Immature natural killer cell (primary cell): ENCODE measurements at regions not wholly inside any gene's neighbourhood (a gene's known extent, or its start where the extent isn't known, plus 50 kb on each side); places are given as distances from the start of the nearest gene placed in this dataset.
"Not testable (repeated sequence)": the region's sequence is repeated elsewhere in the genome, so short reads cannot be mapped to it uniquely, and the experiment has no call there.

ENCODE experiments used
- DNase-seq, 3 donors: peaks; one replicate each; pipeline ENCODE4 v3.0.0; 2022; ENCODE audit warnings: mixed read lengths in 1 of 3
- H3K27ac Mint-ChIP-seq, 6 donors: one replicate each; pipeline ENCODE4 v1.8.0; 2020; ENCODE audit warnings: mixed read lengths in 6 of 6, mild to moderate bottlenecking in 5 of 6, inconsistent platforms in 4 of 6, moderate library complexity in 3 of 6
- H3K27me3 Mint-ChIP-seq, 3 donors: one replicate each; pipeline ENCODE4 v1.8.0; 2020 to 2021; ENCODE audit warnings: low read depth in 3 of 3, mild to moderate bottlenecking in 3 of 3, mixed read lengths in 3 of 3, moderate library complexity in 3 of 3, inconsistent platforms in 1 of 3
- H3K36me3 Mint-ChIP-seq, 3 donors: one replicate each; pipeline ENCODE4 v1.8.0; 2020; ENCODE audit warnings: mixed read lengths in 3 of 3, inconsistent platforms in 2 of 3, mild to moderate bottlenecking in 2 of 3
- H3K4me1 Mint-ChIP-seq, 2 donors: one replicate each; pipeline ENCODE4 v1.8.0; 2020; ENCODE audit warnings: inconsistent platforms in 2 of 2, mild to moderate bottlenecking in 2 of 2, mixed read lengths in 2 of 2, moderate library complexity in 1 of 2
- H3K4me3 Mint-ChIP-seq, 5 donors: one replicate each; pipeline ENCODE4 v1.8.0; 2020; ENCODE audit warnings: mild to moderate bottlenecking in 5 of 5, mixed read lengths in 5 of 5, inconsistent platforms in 3 of 5, moderate library complexity in 3 of 5
- H3K9me3 Mint-ChIP-seq, 6 donors: one replicate each; pipeline ENCODE4 v1.8.0; 2020; ENCODE audit warnings: mild to moderate bottlenecking in 6 of 6, mixed read lengths in 6 of 6, inconsistent platforms in 4 of 6, moderate library complexity in 3 of 6

DNA sequence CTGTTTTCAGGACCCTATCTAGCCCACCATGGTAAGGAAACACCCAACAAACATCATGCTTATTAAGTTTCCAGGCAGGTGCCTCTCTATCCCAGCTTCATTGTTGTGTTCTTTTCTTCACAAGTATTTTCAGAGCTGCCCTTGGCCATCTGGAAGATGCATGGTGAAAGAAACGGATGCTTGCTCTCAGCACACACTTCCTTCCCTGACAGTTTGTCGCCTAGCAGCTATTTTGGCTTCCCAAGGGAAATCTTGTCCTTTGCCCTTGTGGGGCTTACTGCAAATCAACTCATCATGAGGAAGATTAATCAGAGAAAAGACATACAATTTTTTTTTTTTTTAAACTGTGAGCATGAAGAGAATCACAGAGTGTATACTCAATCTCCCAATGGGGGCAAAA, 128.8 kb downstream of the ASMT start:
- Mint-ChIP-seq H3K4me1 (peaks cover 0 to 9% of the 10 kb centered on the region in 2 donors), H3K9me3 (no peaks in the 10 kb centered on the region), H3K4me3 (no peak overlapping the region), H3K36me3 (peaks cover 36 to 67% (median 63%) of the 10 kb centered on the region in 3 donors), H3K27me3 (peaks cover 0 to 5% (median 0%) of the 10 kb centered on the region in 3 donors), H3K27ac (no peak overlapping the region)
- DNase-seq: no peak

DNA sequence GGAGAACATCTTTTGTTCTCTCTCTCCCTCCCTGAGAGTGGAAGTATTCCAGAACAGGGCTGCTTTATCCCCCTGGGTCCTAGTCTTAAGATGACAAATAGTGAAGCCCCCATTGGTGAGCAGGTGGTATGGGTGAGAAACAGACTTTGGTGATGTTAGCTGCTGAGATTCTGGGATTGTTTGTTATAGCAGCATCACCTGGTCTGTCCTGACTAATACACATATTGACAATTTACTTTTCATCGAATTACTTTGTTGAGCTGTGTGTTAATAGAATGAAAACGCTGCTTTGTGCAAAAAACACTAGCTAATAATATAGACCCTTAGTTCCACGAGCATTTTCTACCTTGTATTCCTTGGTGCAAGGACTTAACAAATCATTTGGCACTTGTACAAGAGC, 133.5 kb downstream of the ASMT start:
- peaks cover 0 to 5% (median 0%) of the 10 kb centered on the region in 3 donors for H3K27me3 Mint-ChIP-seq

DNA sequence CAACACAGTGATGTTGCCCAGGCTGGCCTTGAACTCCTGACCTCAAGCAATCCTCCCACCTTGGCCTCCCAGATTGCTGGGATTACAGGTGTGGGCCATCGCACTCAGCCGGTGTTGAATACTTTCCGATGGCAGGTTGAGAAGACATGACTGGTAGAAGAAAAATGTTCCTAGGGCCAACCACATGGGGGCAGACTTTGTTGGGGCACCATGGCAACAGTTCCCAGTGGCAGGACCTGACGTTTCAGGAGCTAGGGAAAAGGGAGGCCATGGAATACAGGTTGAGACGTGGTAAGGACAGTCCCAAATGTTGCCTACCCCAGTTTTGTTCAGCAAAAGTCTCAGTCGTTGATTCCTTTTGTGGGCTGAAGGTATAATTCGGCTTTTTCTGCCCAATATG, 134.6 kb downstream of the ASMT start:
- Mint-ChIP-seq H3K9me3 (no peaks in the 10 kb centered on the region), H3K4me3 (no peak overlapping the region), H3K27me3 (peaks cover 0 to 9% (median 0%) of the 10 kb centered on the region in 3 donors), H3K27ac (no peak overlapping the region), H3K4me1 (peaks cover 3 to 21% of the 10 kb centered on the region in 2 donors), H3K36me3 (peaks cover 17 to 54% (median 49%) of the 10 kb centered on the region in 3 donors)
- no peak for DNase-seq

More for the DNA sequence above, 133.5 kb downstream of the ASMT start:
- DNase-seq: no peak
- Mint-ChIP-seq H3K27ac (no peak overlapping the region), H3K9me3 (no peaks in the 10 kb centered on the region), H3K36me3 (peaks cover 28 to 65% (median 60%) of the 10 kb centered on the region in 3 donors), H3K4me1 (peaks cover 3 to 21% of the 10 kb centered on the region in 2 donors), H3K4me3 (no peak overlapping the region)

DNA sequence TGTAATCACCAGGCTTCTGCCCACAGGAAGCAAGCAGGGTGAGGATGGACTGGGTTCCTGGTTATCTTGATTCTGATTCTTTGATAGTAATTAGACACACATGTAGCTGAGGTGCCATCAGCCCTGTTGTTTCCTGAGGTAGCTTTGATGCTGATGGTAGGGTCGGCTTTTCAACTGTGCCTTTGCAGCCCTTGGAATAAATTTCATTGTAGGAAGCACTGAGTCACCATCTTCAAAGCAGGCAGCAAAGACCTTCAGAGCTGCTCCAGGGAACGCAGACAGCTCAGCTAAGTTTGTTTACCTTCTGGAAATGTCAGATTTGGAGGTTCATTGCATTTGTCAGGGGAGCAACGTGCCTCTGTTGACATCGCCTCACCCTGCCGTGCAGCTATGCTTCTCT, 135.4 kb downstream of the ASMT start:
- Mint-ChIP-seq H3K36me3 (peaks cover 13 to 53% (median 45%) of the 10 kb centered on the region in 3 donors), H3K27ac (peak overlapping the region in 1 of 6 donors; percentile 17), H3K27me3 (peaks cover 0 to 9% (median 0%) of the 10 kb centered on the region in 3 donors), H3K9me3 (peaks cover 0 to 3% (median 0%) of the 10 kb centered on the region in 6 donors), H3K4me1 (peaks cover 3 to 21% of the 10 kb centered on the region in 2 donors), H3K4me3 (no peak overlapping the region)
- no peak for DNase-seq

DNA sequence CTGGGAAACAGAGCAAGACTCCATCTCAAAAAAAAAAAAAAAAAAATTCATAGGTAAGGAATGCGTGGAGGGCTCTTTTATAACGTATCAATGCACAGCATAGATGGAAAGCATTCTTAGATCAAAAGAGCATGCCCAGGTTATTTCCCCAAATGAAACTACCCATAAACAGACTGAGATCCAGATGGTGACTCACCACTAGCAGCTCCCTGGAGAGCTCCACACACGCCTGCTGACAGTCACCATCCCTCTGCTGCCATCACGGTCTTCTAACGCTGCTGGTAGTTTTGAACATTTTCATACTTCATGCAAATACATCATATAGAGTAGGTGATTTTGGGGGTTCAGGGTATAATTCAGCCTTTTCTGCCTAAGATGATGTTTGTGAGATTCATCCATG, 136.9 kb downstream of the ASMT start:
- no peak for DNase-seq
- Mint-ChIP-seq H3K27ac (no peak overlapping the region), H3K36me3 (peaks cover 11 to 47% (median 44%) of the 10 kb centered on the region in 3 donors), H3K27me3 (peaks cover 0 to 4% (median 0%) of the 10 kb centered on the region in 3 donors), H3K4me3 (no peak overlapping the region), H3K4me1 (peaks cover 3 to 21% of the 10 kb centered on the region in 2 donors), H3K9me3 (peaks cover under 1 to 12% (median 4%) of the 10 kb centered on the region in 6 donors)

DNA sequence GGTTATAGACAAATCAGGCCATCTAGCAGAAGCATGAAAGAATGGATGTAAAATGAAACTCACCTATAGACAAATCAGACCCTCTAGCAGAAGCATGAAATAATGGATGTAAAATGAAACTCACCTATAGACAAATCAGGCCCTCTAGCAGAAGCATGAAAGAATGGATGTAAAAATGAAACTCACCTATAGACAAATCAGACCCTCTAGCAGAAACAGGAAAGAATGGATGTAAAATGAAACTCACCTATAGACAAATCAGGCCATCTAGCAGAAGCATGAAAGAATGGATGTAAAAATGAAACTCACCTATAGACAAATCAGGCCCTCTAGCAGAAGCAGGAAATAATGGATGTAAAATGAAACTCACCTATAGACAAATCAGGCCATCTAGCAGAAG, 137.9 kb downstream of the ASMT start:
- peaks cover 17 to 48% (median 47%) of the 10 kb centered on the region in 3 donors for H3K36me3 Mint-ChIP-seq
- H3K4me3 Mint-ChIP-seq, H3K27me3 Mint-ChIP-seq, DNase-seq, H3K27ac Mint-ChIP-seq: not testable (repeated sequence)
- peaks cover 3 to 21% of the 10 kb centered on the region in 2 donors for H3K4me1 Mint-ChIP-seq
- peaks cover 3 to 19% (median 7%) of the 10 kb centered on the region in 6 donors for H3K9me3 Mint-ChIP-seq

DNA sequence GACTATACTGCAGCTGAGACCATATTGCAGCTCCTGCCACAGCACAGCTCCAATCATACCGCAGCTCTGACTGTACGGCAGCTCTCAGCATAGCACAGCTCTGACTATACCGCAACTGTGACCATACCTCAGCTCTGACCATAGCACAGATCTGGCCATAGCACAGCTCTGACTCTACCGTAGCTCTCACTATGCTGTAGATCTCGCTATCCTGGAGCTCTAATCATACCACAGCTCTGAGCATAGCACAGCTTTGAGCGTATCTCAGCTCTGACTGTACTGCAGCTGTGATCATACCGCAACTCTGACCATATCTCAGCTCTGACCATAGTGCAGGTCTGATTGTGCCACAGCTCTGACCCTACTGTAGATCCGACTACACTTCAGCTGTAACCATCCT, 139.2 kb downstream of the ASMT start:
- H3K27me3 Mint-ChIP-seq: peaks cover 0 to 4% (median 0%) of the 10 kb centered on the region in 3 donors
- H3K9me3 Mint-ChIP-seq: peaks cover 3 to 28% (median 14%) of the 10 kb centered on the region in 6 donors
- peaks cover 24 to 48% (median 44%) of the 10 kb centered on the region in 3 donors for H3K36me3 Mint-ChIP-seq
- H3K4me3 Mint-ChIP-seq: no peak overlapping the region
- H3K27ac Mint-ChIP-seq: no peak overlapping the region
- H3K4me1 Mint-ChIP-seq: peaks cover 3 to 12% of the 10 kb centered on the region in 2 donors
- no peak for DNase-seq

DNA sequence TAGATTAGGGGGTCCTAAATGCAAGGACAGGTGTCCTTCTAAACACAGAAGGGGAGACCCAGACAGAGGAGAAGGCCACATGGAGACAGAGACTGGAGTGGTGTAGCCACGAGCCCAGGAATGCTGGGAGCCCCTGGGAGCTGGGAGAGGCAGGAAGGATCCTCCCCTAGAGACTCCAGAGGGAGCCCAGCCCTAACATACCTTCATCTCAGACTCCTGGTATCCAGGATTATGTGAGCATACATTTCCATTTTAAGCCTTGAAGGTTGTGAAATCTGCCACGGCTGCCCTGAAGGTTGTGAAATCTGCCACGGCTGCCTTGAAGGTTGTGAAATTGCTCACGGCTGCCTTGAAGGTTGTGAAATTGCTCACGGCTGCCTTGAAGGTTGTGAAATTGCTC, 148.4 kb downstream of the ASMT start:
- Mint-ChIP-seq H3K4me1 (peaks cover 0 to 14% of the 10 kb centered on the region in 2 donors), H3K27ac (peak overlapping the region; percentile 21 to 69 (median 58)), H3K27me3 (peaks cover 1 to 6% (median 5%) of the 10 kb centered on the region in 3 donors), H3K9me3 (peaks cover 0 to 9% (median 7%) of the 10 kb centered on the region in 6 donors), H3K4me3 (no peak overlapping the region), H3K36me3 (peaks cover 4 to 14% (median 9%) of the 10 kb centered on the region in 3 donors)
- no peak for DNase-seq

DNA sequence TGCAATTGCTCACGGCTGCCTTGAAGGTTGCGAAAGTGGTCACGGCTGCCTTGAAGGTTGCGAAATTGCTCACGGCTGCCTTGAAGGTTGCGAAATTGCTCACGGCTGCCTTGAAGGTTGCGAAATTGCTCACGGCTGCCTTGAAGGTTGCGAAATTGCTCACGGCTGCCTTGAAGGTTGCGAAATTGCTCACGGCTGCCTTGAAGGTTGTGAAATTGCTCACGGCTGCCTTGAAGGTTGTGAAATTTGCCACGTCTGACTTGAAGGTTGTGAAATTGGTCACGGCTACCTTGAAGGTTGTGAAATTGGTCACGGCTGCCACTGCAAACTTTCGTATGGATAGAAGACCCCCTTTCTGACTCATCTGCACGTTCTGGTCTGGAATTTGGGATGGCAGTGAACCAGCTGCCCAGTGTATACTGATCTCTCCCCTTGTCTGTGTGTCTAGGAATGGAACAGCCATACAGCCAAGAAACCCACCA, 150.1 kb downstream of the ASMT start:
- peak; percentile 3 to 22 (median 10) for DNase-seq
- not testable (repeated sequence) for H3K36me3 Mint-ChIP-seq, H3K27me3 Mint-ChIP-seq
- Mint-ChIP-seq H3K9me3 (peaks cover 0 to 12% (median 7%) of the 10 kb centered on the region in 6 donors), H3K4me1 (peaks cover 0 to 14% of the 10 kb centered on the region in 2 donors), H3K4me3 (peak overlapping the region in 2 of 5 donors; percentile 9 to 42), H3K27ac (peak overlapping the region in 5 of 6 donors; percentile 53 to 89 (median 82))

DNA sequence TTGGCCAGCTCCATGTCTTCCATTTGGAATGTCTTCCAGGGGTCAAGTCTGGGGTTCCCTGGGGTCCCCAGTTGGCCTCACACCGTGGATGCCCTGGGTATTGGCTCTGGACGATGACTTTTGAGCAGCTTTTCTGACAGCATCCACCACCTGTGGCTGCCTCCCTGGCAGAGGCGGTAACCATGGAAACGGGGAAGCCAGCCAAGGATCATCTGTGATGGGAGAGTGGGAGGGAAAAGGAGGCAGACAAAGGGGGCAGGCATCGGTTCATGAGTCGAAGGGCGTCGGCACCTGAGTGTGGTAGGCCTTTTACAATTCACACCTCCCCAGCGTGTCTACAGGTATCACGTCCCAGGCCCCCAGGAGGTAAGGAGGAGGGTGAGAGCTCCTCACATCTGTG, 152.2 kb downstream of the ASMT start:
- Mint-ChIP-seq H3K4me3 (no peak overlapping the region), H3K36me3 (peaks cover 5 to 6% (median 6%) of the 10 kb centered on the region in 3 donors), H3K27ac (no peak overlapping the region), H3K9me3 (peaks cover 0 to 16% (median 9%) of the 10 kb centered on the region in 6 donors), H3K27me3 (peaks cover 0 to 6% (median 5%) of the 10 kb centered on the region in 3 donors), H3K4me1 (peaks cover 0 to 14% of the 10 kb centered on the region in 2 donors)
- DNase-seq: no peak

DNA sequence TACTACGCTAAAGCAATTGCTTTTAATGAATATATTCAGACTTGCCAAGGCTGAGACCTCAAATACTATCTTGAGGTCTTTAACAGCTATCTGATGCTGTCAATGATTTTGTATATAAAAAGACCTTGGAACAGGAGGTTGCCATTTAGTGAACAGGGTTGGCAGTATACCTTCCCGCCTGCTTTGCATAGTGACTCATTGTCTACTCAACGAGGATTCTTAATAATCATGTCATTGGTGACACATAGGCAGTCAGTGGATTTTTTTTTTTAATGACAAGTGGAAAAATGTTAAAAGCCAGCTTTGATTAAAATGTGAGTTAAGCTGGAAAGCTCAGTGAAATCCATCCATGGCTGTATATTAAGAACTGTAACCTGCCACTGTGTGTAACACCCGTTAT, 164.0 kb downstream of the ASMT start:
- H3K27me3 Mint-ChIP-seq: peaks cover 2 to 7% (median 4%) of the 10 kb centered on the region in 3 donors
- no peak overlapping the region for H3K27ac Mint-ChIP-seq
- H3K9me3 Mint-ChIP-seq: peaks cover 0 to 4% (median 2%) of the 10 kb centered on the region in 6 donors
- peaks cover 0 to 12% (median 4%) of the 10 kb centered on the region in 3 donors for H3K36me3 Mint-ChIP-seq
- H3K4me3 Mint-ChIP-seq: no peak overlapping the region
- no peaks in the 10 kb centered on the region for H3K4me1 Mint-ChIP-seq
- no peak for DNase-seq

DNA sequence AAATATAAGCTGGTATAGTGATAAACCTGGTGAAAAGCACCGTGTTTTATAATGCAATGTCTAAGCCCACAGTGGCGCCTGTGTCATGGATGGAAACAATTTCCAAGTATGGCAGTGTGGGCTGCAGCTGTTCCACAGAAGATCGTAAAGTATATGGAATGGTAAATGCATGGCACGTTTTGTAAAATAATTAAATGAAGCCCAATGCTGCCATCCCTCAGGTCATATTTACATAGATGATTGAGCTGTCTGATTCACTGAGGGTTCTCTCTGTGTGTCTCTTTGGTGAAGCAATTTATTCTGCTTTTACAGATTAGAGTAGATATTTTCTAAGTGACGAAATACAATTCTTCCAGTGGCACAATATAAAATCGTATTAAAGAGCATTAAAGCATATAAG, 164.8 kb downstream of the ASMT start:
- Mint-ChIP-seq H3K9me3 (peaks cover 0 to 8% (median 2%) of the 10 kb centered on the region in 6 donors), H3K27ac (no peak overlapping the region), H3K4me1 (no peaks in the 10 kb centered on the region), H3K36me3 (peaks cover 0 to 12% (median 4%) of the 10 kb centered on the region in 3 donors), H3K27me3 (peaks cover 2 to 7% (median 4%) of the 10 kb centered on the region in 3 donors), H3K4me3 (no peak overlapping the region)
- no peak for DNase-seq

DNA sequence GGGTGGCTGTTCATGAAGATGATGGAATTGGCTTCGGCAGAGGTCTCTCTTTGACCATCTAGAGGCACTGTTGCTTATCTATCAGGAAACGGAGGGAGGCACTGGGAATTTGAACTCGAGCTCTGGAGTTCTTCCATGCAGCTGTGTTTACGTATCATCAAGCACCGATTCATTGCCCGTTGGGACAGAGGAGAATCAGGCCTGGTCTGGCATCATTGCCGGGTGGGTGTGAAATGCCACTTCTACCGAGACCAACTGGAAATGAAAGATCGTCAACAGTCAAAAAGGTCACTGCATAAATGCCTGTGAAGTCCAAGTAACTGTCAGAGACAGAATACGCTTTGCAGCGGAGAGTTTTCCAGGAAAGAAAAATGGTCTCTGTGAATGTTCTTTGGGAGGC, 166.9 kb downstream of the ASMT start:
- H3K27me3 Mint-ChIP-seq: peaks cover 3 to 6% (median 5%) of the 10 kb centered on the region in 3 donors
- DNase-seq: no peak
- peaks cover 4 to 19% (median 12%) of the 10 kb centered on the region in 3 donors for H3K36me3 Mint-ChIP-seq
- no peak overlapping the region for H3K4me3 Mint-ChIP-seq
- no peaks in the 10 kb centered on the region for H3K4me1 Mint-ChIP-seq
- no peak overlapping the region for H3K27ac Mint-ChIP-seq
- H3K9me3 Mint-ChIP-seq: peaks cover 4 to 22% (median 11%) of the 10 kb centered on the region in 6 donors

DNA sequence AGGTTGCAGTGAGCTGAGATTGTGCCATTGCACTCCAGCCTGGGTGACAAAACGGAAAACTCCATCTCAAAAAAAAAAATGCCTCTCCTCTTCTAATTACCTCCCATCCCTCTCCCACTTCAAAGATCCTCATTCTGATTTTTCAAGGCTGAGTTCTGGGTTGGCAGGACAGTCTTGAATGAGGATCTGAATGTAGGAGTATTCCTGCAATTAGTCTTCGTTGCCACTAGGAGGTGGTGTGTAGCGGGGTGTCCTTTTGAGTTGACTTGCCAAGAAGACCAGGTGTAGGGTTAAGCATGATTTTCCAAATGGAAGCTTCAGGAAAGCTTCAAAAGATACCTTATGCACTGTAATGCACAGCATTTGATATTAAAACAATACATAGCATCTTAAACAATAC, 169.9 kb downstream of the ASMT start:
- Mint-ChIP-seq H3K4me3 (no peak overlapping the region), H3K9me3 (peaks cover 4 to 22% (median 11%) of the 10 kb centered on the region in 6 donors), H3K36me3 (peaks cover 4 to 19% (median 9%) of the 10 kb centered on the region in 3 donors), H3K27me3 (peaks cover 3 to 6% (median 4%) of the 10 kb centered on the region in 3 donors), H3K4me1 (no peaks in the 10 kb centered on the region), H3K27ac (no peak overlapping the region)
- no peak for DNase-seq
